PC-9 (cell line): ENCODE measurements at regions not wholly inside any gene's neighbourhood (a gene's known extent, or its start where the extent isn't known, plus 50 kb on each side); places are given as distances from the start of the nearest gene placed in this dataset.

Experiments
- CTCF ChIP-seq: fragments of 200-600 bp; sonication (generic); conservative IDR thresholded peaks from 2 replicates; pipeline ENCODE4 v1.6.1; 2017; ENCODE audit warnings: mixed run types, antibody characterized with exemption, mild to moderate bottlenecking, moderate library complexity
- EZH2 ChIP-seq: fragments of 200-600 bp; sonication (generic); IDR thresholded peaks from 2 replicates; pipeline ENCODE4 v1.8.0; 2017; ENCODE audit warnings: antibody characterized with exemption, low read depth

GRCh38 chr7:22049766-22050500 lies 104.2 kb upstream of the CDCA7L start:
- TF ChIP-seq CTCF, result no peak
- no peak for TF ChIP-seq EZH2
